ENCODE measurements at regions not wholly inside any gene's neighbourhood (a gene's known extent, or its start where the extent isn't known, plus 50 kb on each side); places are given as distances from the start of the nearest gene placed in this dataset.

DNA sequence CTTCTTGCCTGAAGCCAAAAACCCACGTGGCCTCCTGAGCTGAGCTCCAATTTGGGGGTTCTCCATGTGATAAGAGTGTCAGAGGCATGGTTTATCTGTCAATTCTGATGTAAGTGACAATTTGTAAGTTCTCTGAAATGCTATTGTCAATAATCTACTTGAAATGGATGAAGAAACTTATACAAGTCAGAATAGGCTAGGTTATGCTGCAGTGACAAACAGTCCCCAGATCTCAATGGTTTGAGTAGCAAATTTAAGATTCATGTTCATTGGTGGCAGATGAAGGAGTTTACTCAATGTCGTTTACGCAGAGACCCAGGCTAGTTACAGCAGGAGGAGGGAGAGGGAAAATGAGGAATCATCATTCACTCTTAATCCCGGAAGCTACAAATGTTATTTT is 352.4 kb downstream of the KIF16B start:
- TF ChIP-seq EP300 (IDR thresholded peaks at IDR 0.05), result no peak
- no peak for TF ChIP-seq POLR2AphosphoS5 (IDR thresholded peaks at IDR 0.05)
- no peak for TF ChIP-seq POLR2A (IDR thresholded peaks at IDR 0.05; ENCODE audit: low read depth)
- TF ChIP-seq, protein P1, sequence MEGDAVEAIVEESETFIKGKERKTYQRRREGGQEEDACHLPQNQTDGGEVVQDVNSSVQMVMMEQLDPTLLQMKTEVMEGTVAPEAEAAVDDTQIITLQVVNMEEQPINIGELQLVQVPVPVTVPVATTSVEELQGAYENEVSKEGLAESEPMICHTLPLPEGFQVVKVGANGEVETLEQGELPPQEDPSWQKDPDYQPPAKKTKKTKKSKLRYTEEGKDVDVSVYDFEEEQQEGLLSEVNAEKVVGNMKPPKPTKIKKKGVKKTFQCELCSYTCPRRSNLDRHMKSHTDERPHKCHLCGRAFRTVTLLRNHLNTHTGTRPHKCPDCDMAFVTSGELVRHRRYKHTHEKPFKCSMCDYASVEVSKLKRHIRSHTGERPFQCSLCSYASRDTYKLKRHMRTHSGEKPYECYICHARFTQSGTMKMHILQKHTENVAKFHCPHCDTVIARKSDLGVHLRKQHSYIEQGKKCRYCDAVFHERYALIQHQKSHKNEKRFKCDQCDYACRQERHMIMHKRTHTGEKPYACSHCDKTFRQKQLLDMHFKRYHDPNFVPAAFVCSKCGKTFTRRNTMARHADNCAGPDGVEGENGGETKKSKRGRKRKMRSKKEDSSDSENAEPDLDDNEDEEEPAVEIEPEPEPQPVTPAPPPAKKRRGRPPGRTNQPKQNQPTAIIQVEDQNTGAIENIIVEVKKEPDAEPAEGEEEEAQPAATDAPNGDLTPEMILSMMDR (IDR thresholded peaks at IDR 0.05), result no peak
- no peak for DNase-seq (ENCODE audit: extremely low spot score)
- Histone ChIP-seq H3K36me3 (no peaks in the 10 kb centered on the region), H3K27me3 (no peaks in the 10 kb centered on the region), H3K9me3 (peaks cover 0 to 5% (median 0%) of the 10 kb centered on the region in 4 donors), H3K27ac (replicated peaks in 1 of 4) (no peak overlapping the region), H3K4me3 (no peak overlapping the region), H3K4me1 (no peaks in the 10 kb centered on the region)
- intact Hi-C loops (cut with DNase I), result no loop called here
- whole genome bisulfite sequencing, result 85% methylated on average over 4 of the region's 4 CpGs

DNA sequence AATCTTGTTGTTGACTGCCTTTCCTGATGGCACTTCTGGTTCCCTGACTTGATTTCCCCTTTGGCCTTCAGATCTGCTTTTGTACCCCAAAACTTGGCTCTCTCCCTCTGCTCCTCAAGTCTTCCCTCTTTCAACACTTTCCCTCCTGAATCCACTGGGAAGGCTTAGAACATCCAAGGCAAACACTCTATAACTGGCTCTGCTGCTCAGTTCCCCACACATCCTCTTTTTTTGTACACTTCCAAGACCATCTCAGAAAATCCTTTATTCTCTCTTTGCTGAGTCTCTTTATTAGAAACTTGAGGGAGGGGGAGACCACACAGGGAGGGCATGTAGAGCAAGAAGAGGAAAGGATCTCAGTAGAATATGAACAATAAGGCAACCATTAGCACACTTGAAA is 354.1 kb downstream of the KIF16B start:
- Histone ChIP-seq H3K36me3 (no peaks in the 10 kb centered on the region), H3K27me3 (no peaks in the 10 kb centered on the region), H3K9me3 (peaks cover 0 to 5% (median 0%) of the 10 kb centered on the region in 4 donors), H3K4me3 (no peak overlapping the region), H3K27ac (replicated peaks in 1 of 4) (no peak overlapping the region), H3K4me1 (no peaks in the 10 kb centered on the region)
- TF ChIP-seq POLR2A (IDR thresholded peaks at IDR 0.05; ENCODE audit: low read depth), result no peak
- TF ChIP-seq, protein P1 (IDR thresholded peaks at IDR 0.05), result no peak
- no peak for TF ChIP-seq POLR2AphosphoS5 (IDR thresholded peaks at IDR 0.05)
- TF ChIP-seq EP300 (IDR thresholded peaks at IDR 0.05), result no peak
- intact Hi-C loops (cut with DNase I), result no loop called here
- no peak for DNase-seq (ENCODE audit: extremely low spot score)

GRCh38 chr20:16216914-16217230 is 356.4 kb downstream of the KIF16B start:
- Histone ChIP-seq H3K4me1 (no peaks in the 10 kb centered on the region), H3K27ac (replicated peaks in 1 of 4) (no peak overlapping the region), H3K4me3 (no peak overlapping the region), H3K9me3 (peaks cover 0 to 5% (median 0%) of the 10 kb centered on the region in 4 donors), H3K36me3 (no peaks in the 10 kb centered on the region), H3K27me3 (no peaks in the 10 kb centered on the region)
- WGBS, result 79% methylated on average over 6 of the region's 6 CpGs
- TF ChIP-seq POLR2AphosphoS5 (IDR thresholded peaks at IDR 0.05) (no peak), EP300 (IDR thresholded peaks at IDR 0.05) (no peak), POLR2A (IDR thresholded peaks at IDR 0.05; ENCODE audit: low read depth) (no peak)
- TF ChIP-seq, protein P1 (IDR thresholded peaks at IDR 0.05), result no peak
- intact Hi-C loops (cut with DNase I), result no loop called here
- DNase-seq (ENCODE audit: extremely low spot score), result no peak

- Histone ChIP-seq H3K4me3 (no peak overlapping the region), H3K27me3 (no peaks in the 10 kb centered on the region), H3K36me3 (no peaks in the 10 kb centered on the region), H3K9me3 (peaks cover 0 to 5% (median 0%) of the 10 kb centered on the region in 4 donors), H3K27ac (replicated peaks in 1 of 4) (no peak overlapping the region), H3K4me1 (no peaks in the 10 kb centered on the region)
- no peak for DNase-seq (ENCODE audit: extremely low spot score)
- TF ChIP-seq, protein P1 (IDR thresholded peaks at IDR 0.05), result no peak
- TF ChIP-seq POLR2AphosphoS5 (IDR thresholded peaks at IDR 0.05) (no peak), POLR2A (IDR thresholded peaks at IDR 0.05; ENCODE audit: low read depth) (no peak), EP300 (IDR thresholded peaks at IDR 0.05) (no peak)
- intact Hi-C loops (cut with DNase I), result no loop called here
- 87% methylated on average over 10 of the region's 10 CpGs for WGBS
Measured at GRCh38 chr20:16216227-16216913, 356.9 kb downstream of the KIF16B start.

GRCh38 chr20:16215041-16215440 is 358.2 kb downstream of the KIF16B start:
- H3K4me3 ChIP-seq, result no peak overlapping the region
- DNase-seq (ENCODE audit: extremely low spot score), result no peak
- H3K4me1 ChIP-seq, result no peaks in the 10 kb centered on the region
- no peaks in the 10 kb centered on the region for H3K36me3 ChIP-seq
- H3K27me3 ChIP-seq, result no peaks in the 10 kb centered on the region
- H3K9me3 ChIP-seq, result no peaks in the 10 kb centered on the region
- WGBS, result 33% methylated on average over 4 of the region's 4 CpGs
- TF ChIP-seq EP300 (IDR thresholded peaks at IDR 0.05), result no peak
- TF ChIP-seq, protein P1 (IDR thresholded peaks at IDR 0.05), result no peak
- no peak for TF ChIP-seq POLR2AphosphoS5 (IDR thresholded peaks at IDR 0.05)
- no peak for TF ChIP-seq POLR2A (IDR thresholded peaks at IDR 0.05; ENCODE audit: low read depth)
- intact Hi-C loops (cut with DNase I), result no loop called here
- no peak overlapping the region for H3K27ac ChIP-seq (replicated peaks in 1 of 4)

Data from esophagus muscularis mucosa (tissue), 4 donors.